Ecto neural progenitor cell (in vitro differentiated cells): ENCODE measurements at regions not wholly inside any gene's neighbourhood (a gene's known extent, or its start where the extent isn't known, plus 50 kb on each side); places are given as distances from the start of the nearest gene placed in this dataset.
"Not testable (repeated sequence)": the region's sequence is repeated elsewhere in the genome, so short reads cannot be mapped to it uniquely, and the experiment has no call there.

ENCODE experiments used
- DNase-seq: peaks from one replicate; pipeline ENCODE4 v3.0.0-alpha.2; 2018; ENCODE audit warnings: low spot score

GRCh38 chr9:89695979-89696378 lies 91.2 kb downstream of the GADD45G start:
- DNase-seq, result not testable (repeated sequence)

GRCh38 chr9:89696780-89697179 lies 92.0 kb downstream of the GADD45G start:
- DNase-seq, result no peak

DNA sequence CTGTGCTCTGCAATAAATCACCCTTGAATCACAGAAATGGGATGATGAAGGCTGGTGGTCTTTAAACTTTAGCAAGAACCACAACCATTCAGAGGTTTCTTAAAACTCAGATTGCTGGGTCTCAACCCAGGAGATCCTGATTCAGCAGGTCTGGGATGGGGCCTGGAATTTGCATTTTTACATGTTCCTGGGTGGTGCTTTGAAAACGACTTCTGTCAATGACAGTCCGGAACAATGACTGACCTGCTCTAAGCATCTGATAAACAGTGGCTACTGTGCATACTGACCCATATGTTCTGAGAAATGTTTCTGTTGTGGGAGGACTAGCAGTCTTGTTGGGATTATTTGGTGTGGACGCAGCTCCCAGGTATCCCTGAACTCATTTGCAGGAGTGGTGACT lies 92.7 kb downstream of the GADD45G start:
- DNase-seq, result no peak

GRCh38 chr9:89698411-89699005 lies 93.7 kb downstream of the GADD45G start:
- no peak for DNase-seq

DNA sequence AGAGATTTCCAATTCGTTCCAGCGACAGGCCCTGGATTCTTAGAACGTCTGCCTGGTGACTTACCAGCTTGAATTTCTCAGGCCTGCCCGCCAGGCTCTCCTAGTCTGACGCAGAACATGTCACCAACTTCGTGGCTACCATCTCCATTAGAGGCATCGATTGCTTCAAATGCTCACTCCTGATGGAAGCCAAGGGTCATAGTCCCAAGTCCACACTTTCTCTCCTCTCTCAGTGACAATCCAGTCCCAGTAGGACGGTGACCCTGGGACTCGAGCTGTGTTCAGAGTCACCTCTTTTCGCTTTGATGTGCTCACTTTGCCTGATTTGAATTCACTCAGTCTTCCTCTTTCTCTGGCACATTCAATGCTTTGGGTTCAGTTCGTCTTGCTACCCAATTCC lies 94.8 kb downstream of the GADD45G start:
- no peak for DNase-seq

GRCh38 chr9:89701221-89701798 lies 96.5 kb downstream of the GADD45G start:
- DNase-seq, result no peak

DNA sequence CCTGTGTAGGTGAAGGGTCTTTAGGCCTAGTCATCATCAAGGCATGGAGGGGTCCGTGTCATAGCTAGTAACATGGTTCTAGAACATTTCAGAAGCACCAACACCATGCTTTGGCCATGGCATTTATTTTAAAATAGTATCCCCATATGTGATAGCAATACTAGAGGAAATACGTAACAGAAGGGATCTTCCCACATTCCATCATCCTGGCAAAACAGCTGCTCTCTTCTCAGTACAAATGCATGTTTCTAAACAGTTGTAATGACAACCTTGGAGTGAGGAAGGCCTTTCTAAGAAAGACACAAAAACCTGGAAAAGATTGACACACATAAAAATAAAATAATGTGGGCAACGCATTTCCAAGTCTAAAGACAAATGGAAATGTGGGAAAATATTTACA lies 97.6 kb downstream of the GADD45G start:
- no peak for DNase-seq

- no peak for DNase-seq
Measured at GRCh38 chr9:89705651-89706050, 100.8 kb downstream of the GADD45G start.

GRCh38 chr9:89706086-89706485 lies 101.3 kb downstream of the GADD45G start:
- DNase-seq, result no peak

DNA sequence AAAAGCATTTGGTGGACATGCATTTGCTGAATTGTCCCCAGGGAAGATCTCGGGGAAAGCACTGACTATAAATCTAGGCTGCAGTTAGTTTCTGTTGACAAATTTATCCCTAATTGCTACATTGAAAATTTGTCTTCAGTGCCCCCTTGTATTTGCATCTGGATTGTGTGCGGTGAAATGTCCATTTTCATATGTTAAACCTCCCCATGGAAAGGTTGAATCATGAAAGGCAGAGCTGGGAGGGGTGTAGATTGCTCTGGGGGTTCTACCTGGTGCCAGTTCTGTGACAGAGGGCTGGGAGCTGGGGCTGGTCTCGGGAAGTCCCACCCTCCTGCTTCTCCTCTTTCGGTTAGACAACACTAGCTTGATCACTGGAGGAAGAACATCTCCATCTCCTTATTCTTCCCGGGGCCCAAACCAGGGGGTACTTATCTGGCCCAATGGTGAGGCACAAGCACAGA lies 101.9 kb downstream of the GADD45G start:
- DNase-seq, result no peak

DNA sequence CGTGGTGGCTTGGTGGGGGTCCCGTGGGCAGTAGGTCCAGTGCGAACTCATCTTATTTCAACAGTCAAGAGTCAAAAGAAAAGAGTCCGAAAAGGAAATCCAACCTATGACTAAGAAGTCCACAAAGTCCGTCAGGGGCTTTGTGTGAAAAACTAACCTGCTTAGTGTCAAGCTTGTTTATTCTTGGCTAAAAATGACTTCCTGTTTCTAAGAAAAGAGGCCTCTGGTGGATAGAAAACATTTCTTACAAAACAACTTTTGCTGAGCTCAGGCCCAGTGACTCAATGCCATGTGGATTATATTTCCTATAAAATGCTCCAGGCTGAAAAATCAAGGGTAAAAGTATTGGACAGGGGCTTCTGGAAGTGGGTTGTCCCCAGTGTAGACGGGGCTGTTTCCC lies 105.9 kb downstream of the GADD45G start:
- DNase-seq, result no peak

- no peak for DNase-seq
Measured at GRCh38 chr9:89711866-89712265, 107.1 kb downstream of the GADD45G start.

GRCh38 chr9:89712283-89712682 lies 107.5 kb downstream of the GADD45G start:
- DNase-seq, result no peak

DNA sequence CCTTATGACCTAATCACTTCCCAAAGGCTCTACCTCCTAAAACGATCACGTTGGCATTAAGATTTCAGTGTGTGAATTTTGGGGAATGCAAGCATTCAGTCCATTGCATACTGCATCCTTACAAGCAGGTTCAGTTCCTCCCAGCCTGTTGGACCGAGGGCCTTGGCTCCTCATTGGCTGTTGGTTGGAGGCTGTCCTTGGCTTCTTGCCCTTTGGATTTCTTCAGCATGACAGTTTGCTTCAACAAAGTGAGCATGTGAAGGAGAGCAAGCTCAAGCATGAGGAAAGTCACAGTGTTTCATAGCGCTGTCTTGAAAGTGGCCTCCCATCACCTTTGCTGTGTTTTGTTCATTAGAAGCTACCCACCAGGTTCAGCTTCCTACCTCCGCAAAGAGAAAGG lies 109.5 kb downstream of the GADD45G start:
- no peak for DNase-seq

DNA sequence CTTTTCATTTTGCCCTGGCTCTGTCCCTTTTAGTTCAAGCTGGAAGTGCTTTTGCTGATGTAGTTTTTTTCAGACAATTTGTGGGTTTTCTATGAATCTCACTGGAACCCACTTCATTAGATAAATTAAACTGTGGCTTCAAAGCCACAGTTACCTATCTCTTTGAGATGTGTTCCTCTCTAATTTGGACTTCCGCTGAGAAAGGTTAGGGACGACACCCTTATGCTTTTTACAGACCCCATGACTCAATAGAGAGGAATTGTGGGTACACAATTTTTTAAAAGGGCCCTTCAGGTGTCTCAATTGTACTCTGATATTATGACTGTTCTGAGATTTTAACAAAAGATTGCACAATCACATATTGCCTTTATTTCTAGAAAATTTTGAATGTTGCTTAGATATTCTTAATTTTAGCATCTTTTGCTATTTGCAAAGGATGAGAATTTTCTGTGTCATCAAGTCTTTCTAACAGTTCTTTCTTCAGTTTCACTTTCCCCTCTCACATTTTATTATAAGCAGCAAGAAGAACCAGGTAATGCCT lies 110.6 kb downstream of the GADD45G start:
- no peak for DNase-seq

GRCh38 chr9:89715881-89716280 lies 111.1 kb downstream of the GADD45G start:
- DNase-seq, result no peak

DNA sequence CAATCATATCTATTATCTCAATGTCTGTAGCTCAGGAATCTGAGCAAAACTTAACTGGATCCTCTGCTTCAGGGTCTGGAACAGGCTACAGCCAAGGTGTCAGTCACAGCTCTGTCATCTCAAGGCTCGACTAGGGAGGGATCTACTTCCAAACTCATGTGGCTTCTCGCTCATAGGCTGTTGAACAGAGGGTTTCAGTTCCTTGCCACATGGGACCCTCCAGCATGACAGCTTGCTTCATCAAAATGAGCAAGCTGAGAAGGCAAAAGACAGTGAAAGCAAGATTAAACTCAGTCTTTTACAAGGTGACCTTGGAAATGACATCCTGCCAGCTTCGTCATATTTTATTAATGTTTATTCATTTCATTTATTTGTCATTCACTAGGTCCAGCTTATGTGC lies 111.7 kb downstream of the GADD45G start:
- no peak for DNase-seq

- no peak for DNase-seq
Measured at GRCh38 chr9:89718176-89718575, 113.4 kb downstream of the GADD45G start.

GRCh38 chr9:89718651-89719050 lies 113.8 kb downstream of the GADD45G start:
- DNase-seq, result no peak

DNA sequence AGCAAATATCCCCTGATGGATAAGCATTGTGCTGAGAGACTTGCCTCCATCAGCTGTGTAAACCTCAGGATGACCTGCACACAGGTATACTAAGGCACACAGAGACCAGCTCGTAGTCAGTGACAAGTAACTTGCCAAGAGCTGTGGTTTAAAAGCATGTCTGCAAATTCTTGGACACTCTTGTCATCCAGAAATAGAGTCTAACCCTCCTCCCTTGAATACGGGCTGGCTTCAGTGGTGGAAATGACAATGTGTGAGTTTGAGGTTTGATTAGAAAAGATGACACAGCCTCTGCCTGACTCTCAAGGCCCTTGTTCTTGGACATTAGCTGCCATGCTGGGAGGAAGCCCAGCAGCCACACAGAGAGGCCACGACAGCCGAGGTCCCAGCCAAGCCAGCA lies 114.4 kb downstream of the GADD45G start:
- no peak for DNase-seq

GRCh38 chr9:89720696-89721175 lies 115.9 kb downstream of the GADD45G start:
- DNase-seq, result no peak

DNA sequence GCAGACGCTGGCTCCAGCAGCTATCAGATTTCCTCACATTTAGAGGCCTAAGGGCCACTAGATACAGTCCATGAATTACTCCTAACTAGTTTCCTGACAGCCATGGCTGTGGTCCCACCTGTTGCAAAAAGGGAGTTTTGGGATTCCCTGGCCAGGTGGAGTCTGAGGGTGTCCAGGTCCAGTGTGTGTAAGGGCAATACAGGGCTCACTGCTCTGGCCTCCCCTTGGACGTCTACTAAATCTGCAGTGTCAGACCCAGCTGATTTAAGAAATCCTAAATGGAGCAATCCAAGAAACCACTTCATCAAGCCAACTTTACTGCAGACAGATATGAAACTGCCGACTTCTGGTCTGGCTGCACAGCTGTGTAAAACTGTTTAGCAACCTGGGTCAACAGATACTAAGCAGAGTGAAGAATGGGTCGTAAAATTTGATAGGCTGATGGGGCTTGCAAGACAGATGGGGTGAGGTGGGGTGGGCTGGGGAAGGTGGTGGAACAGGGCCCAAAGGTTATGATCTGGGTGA lies 116.4 kb downstream of the GADD45G start:
- no peak for DNase-seq

- DNase-seq, result no peak
Measured at GRCh38 chr9:89721971-89722530, 117.2 kb downstream of the GADD45G start.
